ENCODE measurements at regions not wholly inside any gene's neighbourhood (a gene's known extent, or its start where the extent isn't known, plus 50 kb on each side); places are given as distances from the start of the nearest gene placed in this dataset.

DNA sequence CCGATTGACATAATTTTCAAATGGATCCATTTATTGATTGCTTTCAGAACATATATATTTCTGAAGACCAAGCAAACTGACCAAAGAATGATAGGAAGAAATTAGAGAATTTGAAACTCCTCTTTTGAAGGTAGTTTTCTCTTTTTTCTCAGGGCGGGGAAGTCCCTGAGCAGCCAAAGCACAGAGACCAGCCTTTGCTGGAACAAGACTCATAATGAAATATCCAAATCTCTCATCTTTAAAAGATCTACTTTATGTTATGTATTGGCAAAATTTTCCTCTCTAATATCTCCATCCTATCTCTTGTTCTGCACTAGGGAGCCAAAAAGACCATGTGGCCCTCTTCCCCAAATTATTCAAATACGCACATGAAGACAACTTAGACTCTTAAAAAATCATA lies 379.0 kb upstream of the TCF4 start:
- in situ Hi-C loops (cut with HindIII; ENCODE audit: low pct_unique_long_range_greater_than_20kb, low sequenced_read_pairs) = no loop called here
- ChIA-PET CTCF (no interaction called here), POLR2A (no interaction called here)
- H3K4me1 ChIP-seq (ENCODE audit: control insufficient read depth, insufficient read depth, low read length) = no peaks in the 10 kb centered on the region
- TF ChIP-seq TCF7L2 (IDR thresholded peaks at IDR 0.05; ENCODE audit: low read depth, low read length) = no peak
- no peak for TF ChIP-seq REST (IDR thresholded peaks at IDR 0.05; ENCODE audit: insufficient read depth in 1 of 2, low read depth in 2 of 2, low read length in 1 of 2)
- no peak overlapping the region for H3K4me3 ChIP-seq (ENCODE audit: low read depth in 2 of 2, low read length in 2 of 2)
- no peak overlapping the region for H3K27ac ChIP-seq (ENCODE audit: low read length)
- H3K27me3 ChIP-seq (ENCODE audit: control insufficient read depth, insufficient read depth, low read length) = no peaks in the 10 kb centered on the region
- intact Hi-C loops (cut with micrococcal nuclease; ENCODE audit: unreplicated experiment) = no loop called here
- no peak for DNase-seq (ENCODE audit: low read depth, low spot score)
- no peaks in the 10 kb centered on the region for H3K36me3 ChIP-seq (ENCODE audit: control insufficient read depth, insufficient read depth, low read length)
- ATAC-seq = no peak
- no TSS peak for BruUV-seq (replicated peaks)
- H3K9me3 ChIP-seq (ENCODE audit: control insufficient read depth, insufficient read depth, low read depth, low read length) = no peaks in the 10 kb centered on the region

DNA sequence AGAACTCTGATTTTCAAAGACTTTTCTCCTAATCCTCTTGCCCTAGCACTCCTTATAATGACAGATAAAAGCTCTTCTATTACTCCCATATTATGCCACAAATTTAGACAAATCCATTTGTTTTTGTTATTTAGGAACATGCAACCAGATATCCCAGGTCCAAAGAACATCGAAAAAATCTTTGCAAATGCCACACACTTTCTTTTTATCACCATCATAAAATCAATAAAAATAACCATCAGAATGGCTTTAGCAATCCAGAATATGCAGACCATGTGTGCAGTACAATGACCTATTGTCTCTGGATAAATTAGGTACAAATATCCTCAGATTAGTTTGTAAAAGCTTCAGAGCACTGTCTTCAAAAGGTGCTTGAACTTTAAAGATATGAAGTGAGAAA lies 376.2 kb upstream of the TCF4 start:
- DNase-seq (ENCODE audit: low read depth, low spot score) (no peak), ATAC-seq (no peak)
- H3K36me3 ChIP-seq (ENCODE audit: control insufficient read depth, insufficient read depth, low read length) = no peaks in the 10 kb centered on the region
- H3K4me3 ChIP-seq (ENCODE audit: low read depth in 2 of 2, low read length in 2 of 2) = no peak overlapping the region
- in situ Hi-C loops (cut with HindIII; ENCODE audit: low pct_unique_long_range_greater_than_20kb, low sequenced_read_pairs) (no loop called here), intact Hi-C loops (cut with micrococcal nuclease; ENCODE audit: unreplicated experiment) (no loop called here)
- no peak for TF ChIP-seq POLR2AphosphoS5 (IDR thresholded peaks at IDR 0.05; ENCODE audit: low read depth, low read length)
- TF ChIP-seq SIN3A (IDR thresholded peaks at IDR 0.05; ENCODE audit: borderline replicate concordance, insufficient read depth, low read depth, low read length) = no peak
- no peak for TF ChIP-seq CTCF (IDR thresholded peaks at IDR 0.05)
- TF ChIP-seq REST (IDR thresholded peaks at IDR 0.05; ENCODE audit: insufficient read depth in 1 of 2, low read depth in 2 of 2, low read length in 1 of 2) = no peak
- TF ChIP-seq TCF7L2 (IDR thresholded peaks at IDR 0.05; ENCODE audit: low read depth, low read length) = no peak
- CTCF ChIA-PET = no interaction called here
- H3K27ac ChIP-seq (ENCODE audit: low read length) = no peak overlapping the region
- POLR2A ChIA-PET = no interaction called here
- no peaks in the 10 kb centered on the region for H3K4me1 ChIP-seq (ENCODE audit: control insufficient read depth, insufficient read depth, low read length)
- H3K27me3 ChIP-seq (ENCODE audit: control insufficient read depth, insufficient read depth, low read length) = no peaks in the 10 kb centered on the region
- BruUV-seq (replicated peaks) = no TSS peak
- no peaks in the 10 kb centered on the region for H3K9me3 ChIP-seq (ENCODE audit: control insufficient read depth, insufficient read depth, low read depth, low read length)

All from Panc1 (cell line).